Right forelimb (tissue), 1 donor: ENCODE measurements at regions not wholly inside any gene's neighbourhood (a gene's known extent, or its start where the extent isn't known, plus 50 kb on each side); places are given as distances from the start of the nearest gene placed in this dataset.
"Not testable (repeated sequence)": the region's sequence is repeated elsewhere in the genome, so short reads cannot be mapped to it uniquely, and the experiment has no call there.

ENCODE experiments used
- DNase-seq: peaks from one replicate; pipeline ENCODE4 v3.0.0-alpha.2; 2018

DNA sequence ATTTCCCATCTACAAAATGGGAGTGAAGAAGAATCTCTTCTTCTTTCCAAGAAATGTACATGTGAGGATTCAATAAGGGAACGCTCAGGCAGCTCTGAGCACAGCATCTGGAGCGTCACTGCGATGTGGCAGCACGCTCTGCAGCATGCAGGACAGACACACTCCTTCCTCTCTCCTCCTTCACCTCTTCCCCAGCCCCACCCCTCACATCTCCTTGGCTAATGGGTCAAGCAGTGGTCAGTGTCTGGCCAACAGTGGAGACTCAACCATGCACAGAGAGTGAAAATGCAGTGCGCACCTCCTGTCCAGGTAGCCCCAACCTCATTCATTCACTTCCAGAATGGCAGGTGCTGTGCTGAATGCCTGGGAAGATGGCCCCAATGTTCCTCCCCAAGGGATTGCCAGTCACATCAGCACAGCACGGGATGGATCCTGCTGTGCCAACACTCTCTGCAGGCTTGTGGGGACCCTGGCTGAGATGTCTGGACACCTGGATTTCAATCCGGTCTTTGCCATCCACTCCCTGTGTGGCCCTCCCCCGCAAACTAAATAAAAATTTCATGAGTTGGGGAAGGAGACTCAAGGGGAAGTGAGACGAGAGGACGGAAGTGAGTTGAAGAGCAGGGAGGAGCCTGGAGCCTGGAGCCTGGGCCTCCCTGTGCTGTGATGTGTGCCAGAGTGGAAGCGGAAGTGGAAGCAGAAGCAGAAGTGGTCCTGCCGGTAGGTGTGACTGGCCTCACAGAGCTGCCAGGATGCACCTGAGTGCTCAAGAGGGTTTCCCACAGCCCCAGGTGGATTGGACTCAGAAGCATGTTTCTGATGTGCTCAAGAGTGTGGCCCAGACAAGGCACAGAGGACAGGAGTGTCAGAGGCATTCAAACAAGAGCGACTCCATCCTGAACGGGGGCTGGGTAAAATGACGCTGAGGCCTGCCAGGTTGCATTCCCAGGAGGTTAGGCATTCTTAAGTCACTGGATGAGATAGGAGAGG is 163.9 kb downstream of the SMAD6 start:
- peak; percentile 43 for DNase-seq

DNA sequence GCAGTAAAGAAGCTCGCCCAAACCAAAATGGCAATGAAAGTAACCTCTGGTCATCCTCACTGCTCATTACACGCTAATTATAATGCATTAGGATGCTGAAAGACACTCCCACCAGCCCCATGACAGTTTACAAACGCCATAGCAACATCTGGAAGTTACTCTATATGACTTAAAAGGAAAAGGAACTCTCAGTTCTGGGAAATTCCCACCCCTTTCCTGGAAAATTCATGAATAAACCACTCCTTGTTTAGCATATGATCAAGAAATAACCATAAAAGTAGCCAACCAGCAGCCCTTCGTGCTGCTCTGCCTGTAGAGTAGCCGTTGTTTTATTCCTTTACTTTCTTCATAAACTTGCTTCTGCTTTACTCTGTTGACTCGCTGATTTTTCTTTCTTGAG is 164.6 kb downstream of the SMAD6 start:
- no peak for DNase-seq

DNA sequence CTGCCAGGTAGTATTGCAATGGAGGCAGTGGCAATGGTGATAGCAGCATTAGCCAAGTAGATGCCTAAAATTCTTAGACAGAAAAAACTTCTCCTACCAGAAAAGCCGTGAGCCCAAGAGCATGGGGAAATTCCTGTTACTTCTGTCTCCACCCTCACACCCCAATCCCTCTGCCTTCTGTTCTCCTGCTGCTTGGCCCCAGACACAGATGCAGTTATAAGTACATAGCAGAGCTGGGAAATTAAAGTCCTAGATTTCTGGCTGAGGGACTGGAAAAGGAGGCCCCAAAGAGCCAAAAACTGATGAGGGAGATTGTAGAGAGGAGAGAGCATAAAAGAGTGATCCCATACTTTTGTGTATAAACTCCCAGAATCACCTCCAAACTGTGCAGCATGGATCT is 166.9 kb downstream of the SMAD6 start:
- DNase-seq = peak; percentile 48

DNA sequence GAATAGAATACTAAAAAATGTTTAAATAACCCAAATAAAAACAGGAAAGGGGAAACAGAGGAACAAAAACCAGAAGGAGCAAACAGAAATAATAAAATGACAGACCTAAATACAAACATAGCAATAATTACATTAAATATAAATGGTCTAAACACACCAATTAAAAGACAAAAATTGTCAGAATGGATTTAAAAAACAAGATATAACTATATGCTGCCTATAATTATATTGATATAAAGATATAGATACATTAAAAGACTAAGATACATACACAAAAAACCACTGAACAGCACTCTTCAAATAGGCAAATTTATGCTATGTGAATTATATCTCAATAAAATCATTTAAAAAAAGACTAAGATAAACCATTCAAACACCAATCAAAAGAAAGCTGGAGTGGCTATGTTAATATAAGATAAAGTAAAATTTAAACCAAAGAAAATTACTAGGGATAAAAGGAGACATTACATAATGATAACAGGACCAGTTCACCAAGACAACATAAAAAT is 168.9 kb downstream of the SMAD6 start:
- DNase-seq = no peak

DNA sequence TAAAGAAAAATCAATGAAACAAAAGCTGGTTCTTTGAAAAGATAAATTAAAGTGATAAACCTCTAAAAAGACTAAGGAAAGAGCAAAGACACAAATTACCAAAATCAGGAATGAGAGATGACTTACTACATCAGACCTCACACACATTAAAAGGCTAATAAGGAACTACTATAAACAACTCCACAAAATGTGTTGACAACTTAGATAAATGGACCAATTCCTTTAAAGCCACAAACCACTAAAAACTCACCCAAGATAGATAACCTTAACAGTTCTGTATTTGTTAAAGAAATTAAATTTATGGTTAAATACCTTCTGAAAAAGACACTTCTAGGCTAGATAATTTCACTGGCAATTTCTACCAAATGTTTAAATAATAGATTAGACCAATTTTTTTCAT is 170.4 kb downstream of the SMAD6 start:
- no peak for DNase-seq

DNA sequence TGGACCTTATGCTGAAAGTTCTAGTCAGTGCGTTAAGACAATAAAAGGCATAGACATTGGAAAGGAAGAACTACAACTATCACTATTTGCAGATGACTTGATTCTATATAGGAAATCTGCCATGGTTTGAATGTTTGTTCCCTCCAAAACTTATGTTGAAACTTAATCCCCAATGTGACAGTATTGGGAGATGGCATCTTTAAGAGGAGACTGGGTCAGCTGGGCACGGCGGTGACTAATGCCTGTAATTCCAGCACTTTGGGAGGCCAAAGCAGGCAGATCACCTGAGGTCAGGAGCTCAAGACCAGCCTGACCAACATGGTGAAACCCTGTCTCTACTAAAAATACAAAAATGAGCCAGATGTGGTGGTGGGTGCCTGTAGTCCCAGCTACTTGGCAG is 171.3 kb downstream of the SMAD6 start:
- not testable (repeated sequence) for DNase-seq

DNA sequence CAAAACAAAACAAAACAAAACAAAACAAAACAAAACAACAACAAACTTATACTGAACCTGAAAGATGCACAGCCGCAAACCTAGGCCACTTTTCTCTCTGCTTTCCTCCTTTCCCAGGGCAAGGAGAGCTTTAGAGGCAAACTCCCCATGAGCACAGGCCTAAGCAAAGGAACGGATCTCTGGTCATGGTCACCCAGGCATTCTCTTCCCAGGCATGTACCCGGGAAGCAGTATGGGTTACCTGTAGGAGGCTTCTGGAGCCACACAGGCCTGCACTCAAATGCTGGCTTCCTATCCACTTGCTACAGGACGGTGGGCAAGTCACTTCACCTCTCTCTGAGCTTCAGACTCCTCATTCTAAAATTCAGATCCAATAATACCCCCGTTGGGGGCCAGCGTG is 171.8 kb downstream of the SMAD6 start:
- DNase-seq = no peak

DNA sequence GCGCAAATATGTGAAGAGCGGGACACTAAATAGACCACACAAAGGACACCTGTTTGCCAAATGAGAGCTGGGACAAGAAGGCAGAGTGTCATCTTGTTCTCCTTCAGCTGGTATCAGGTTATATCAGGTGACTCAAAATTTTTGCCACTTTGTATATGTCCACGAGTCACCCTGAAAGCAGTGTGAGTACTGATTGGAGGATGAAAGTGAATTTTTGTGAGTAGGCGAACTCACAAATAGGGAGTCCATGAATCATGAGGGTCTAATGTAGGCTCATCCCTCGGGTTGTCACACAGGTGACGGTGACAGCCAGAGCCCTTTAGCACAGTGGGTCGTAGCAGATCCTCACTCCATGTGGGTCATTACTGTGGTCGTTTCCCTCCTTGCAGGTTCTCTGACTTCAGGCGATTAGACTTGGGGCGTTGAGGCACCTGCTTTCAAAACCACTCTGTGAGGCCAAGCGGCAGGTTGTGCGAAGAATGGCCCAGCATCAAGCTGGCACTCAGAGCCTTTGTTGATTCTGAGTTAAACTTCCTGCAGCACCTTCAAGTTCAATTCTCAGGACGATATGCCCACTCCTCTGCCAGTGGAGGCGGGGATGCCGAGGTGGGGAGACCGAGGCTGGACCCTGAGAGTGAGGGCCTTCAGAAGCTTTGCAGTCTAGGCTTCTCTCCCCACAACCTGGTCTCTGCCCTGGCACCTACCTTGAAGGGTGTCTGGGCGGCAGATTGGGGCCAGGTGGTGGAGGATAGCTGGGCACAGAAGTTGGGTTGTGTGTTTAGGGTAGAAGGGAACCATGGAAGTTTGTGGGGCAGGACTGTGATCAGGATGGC is 173.8 kb downstream of the SMAD6 start:
- no peak for DNase-seq

DNA sequence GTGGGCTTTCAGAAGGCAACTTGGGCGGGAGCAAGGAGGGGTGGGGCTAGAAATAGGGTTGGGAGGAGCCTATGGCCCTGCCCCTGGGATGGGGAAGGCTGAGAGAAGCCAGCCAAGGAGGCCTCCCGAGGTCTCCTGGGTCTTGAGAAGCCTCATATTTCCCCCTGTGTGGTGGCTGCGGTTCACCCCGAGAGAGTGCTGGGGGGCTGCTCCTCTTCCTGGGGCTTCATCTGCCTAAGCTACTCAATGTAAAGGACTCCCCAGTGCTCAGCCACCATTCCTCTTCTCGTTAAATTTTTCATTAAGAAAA is 174.3 kb downstream of the SMAD6 start:
- DNase-seq = no peak

DNA sequence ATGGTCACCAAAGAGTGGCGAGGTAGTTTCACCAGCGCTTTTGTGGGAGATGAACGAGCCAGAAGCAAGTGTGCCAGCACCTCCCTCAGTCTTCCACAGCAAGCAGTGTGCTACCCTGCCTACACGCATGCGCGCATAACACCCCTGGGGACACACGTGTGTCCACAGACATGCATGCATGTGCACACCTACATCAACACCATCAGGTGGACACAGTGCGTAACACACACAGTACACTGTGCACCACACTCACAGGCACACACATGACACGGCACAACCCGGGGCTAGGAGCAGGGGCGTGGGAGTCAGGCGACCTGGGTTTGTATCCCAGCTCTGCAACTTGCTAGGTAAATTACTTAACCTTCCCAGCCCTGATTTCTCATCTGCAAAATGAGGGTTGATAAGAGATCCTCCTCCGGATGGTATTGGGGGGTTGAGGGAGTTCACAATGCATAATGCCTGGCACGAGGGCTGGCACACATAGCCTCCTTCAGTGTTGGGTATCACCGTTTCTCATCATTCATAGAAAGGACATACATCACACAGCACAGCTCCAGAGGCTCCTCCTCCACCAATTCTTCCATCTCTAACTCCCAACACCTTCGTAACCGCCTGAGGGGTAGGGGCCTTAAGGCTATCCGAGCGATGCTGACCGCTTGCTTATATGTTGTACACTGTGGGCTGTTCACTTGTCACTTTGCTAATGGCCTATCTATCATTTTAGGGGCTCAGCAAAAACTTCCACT is 174.9 kb downstream of the SMAD6 start:
- no peak for DNase-seq

DNA sequence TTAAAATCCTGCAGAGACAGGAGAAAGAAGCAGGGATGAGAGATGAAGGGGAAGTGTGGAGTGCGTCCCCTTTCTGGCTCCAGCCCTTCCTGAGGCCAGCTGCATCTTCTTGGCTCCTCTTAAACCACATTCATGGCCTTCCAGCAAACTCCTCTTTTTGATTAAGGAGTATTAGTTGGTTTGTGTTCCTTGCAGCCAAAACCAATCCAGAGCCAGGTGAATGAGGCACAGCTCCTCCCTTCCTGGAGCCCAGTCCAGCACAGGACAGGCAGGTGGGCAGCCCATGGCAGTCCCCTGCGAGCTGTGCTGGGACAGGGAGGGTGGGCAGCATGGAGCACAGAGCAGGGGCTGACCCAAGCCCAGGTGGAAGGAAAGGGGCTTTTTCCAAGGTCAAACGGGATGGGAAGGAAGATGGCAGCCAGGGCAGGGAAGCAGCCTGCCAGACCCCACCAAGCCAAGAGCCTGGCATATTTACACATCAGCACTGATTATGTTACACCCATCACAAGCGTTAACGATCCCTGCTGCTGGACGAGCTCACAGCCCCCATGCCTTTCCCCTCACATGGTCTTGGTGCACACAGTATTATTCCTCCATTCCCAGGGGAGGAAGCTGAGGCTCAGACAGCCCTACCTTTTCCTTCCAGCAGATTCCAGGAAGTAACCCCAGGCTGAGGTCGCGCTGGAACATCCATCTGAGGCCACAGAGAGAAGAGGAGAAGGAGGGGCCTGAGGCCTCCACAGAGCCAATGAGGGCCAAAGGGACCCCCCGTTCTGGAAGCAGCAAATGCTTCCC is 175.6 kb downstream of the SMAD6 start:
- no peak for DNase-seq

DNA sequence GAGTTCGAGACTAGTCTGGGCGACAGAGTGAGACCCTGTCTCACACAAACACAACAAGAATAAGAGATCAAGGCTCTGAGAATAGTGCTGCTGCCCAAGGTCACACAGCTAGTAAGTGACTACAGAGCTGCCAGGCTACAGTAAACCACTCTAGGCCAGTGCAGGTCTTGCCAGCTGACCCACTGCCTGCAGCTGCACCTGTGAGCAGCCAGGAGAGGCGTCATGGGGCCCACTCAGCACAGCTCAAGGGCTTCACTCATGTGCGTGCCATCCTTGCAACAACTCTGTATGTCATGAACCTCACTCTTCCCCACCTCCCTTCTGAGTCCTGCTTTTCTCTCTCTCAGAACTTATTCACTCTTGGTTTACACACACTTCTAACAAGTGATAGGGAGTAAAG is 176.7 kb downstream of the SMAD6 start:
- no peak for DNase-seq

DNA sequence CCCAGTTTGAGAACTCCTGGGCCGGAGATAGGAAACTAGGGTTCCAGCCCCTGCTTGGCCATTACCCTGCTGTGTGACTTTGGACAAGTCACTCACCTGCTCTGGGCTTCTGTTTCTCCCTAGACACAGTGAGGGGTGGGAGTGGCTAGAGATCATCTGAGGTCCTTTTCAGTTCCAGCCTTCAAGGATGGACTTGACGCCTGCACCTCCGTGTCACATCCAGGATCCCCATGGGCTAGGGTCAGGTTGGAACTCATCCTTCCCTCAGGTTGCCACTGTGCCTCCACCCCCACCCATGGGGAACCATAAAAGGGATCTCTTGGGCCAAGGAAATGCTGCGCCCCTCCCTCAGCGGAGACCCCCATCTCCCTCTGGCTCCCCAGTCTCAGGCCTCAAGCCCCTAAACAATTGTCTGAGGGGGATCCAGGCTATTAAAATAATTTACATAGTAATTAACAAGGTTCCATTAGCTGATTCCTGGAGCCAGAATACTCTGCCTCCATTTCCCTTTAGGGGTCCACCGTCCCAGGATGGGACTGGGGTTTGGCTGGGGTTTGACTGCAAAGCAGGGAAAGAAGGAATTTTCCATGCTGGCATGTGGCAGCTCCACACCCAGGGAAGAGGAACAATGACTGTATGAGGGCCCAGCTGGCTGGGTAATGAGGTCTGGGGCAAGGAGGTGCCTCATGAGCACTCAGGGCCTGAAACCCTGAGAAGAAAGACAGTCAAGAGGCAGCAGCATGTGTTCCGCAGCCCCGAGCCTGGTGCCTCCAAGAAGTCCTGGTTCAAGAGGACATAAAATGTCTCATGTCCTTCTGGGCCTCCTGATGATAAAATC is 177.7 kb downstream of the SMAD6 start:
- no peak for DNase-seq

DNA sequence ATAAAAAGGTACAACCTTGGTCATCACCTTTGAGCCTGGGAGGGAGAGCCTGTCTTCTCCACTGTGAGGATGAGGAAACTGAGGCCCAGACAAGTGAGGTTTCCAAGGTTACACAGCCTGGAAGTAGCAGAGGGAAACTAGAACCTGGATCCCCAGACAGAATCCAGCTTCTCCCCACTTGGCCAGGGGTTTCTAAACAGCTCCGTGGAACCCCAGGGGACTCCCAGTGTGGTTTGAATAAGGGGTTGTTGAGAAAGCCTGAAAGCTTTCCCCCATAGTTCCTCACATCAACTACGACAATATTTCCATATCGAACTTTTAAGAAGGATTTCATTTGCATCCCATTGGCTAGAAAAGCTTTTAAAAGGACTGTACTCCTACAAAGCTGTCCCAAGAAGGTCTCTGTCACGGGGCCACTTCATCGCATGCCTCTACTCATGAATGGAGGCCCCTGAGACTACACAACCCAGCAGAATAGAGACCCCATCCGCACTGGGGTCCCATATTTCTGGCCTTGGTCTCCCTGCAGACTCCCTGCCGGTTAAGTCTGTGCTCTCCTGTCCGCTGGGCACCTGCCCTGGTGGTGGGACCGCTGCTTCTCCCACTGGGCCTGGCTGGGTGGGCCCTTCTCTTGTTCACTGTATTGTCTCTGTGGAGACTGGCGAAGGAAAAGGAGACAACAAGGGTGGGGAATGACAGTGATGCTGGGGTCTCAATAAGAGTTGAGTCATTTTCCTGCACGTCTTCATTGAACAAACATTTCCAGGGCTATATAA is 178.5 kb downstream of the SMAD6 start:
- DNase-seq = no peak

DNA sequence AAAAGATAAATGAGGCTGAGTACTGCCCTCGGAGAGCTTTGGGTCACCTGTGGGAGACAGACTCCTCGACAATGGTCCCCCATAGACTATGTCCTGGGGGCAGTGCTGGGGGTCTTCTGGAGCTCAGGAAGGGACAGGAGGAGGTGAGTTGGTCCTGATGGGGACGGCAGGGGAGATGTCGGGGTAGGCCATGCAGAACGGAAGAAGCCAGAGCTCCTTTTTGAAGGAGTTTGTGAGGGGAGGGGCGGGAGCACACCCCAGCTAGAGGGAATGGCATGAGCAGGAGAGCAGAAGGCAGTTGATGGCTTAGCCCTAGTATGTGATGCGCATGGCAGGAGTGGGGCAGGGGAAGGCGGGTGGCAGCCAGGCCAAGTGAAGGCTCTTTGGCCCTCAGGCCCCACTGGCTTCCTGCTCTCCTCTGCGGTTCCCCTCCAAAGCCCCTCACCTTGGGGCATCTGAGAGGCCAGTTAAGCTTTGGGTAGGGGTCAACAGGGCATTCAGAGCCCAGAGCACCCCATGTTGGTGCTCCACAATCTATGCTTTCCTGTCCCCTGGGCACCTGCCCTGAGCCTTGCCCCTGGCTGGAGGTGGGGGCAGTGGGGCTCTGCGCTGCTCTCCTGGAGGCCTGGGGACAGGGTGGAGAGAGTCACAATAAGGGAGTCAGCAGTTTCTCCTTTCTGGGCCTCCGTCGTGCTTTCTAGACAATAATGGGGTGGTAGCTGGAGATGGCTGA is 179.3 kb downstream of the SMAD6 start:
- DNase-seq = no peak

DNA sequence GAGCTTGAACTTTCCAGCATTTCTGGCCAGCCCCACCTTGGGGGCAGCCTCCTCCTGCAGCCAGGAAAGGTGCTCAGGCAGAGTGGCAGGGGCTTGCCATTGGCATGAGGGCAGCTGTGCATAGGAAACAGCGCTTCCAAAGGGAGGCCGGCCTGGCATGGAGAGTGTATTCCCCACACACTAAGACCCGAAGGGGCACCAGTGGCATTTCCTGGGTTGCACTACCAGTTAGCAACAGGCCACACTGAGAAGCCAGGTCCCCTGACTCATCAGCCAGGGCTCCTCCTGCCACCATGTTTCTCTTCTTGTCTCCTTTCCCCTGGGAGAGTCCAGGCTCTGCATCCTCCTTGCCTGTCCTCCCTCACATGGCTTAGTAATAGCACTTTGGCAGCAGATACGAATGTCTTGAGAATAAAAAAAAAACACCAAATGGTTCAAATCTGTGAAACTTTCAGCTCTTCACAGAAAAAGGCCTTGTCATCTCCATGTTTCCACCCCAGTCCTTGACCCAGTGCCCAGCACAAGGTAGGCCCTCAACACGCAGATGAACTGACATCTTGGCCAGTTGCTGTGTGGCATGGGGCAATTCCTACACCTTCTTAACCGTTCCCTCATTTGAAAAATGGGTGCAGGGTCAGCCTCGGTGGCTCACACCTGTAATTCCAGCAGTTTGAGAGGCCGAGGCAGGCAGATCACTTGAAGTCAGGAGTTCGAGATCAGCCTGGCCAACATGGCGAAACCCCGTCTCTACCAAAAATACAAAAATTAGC is 180.4 kb downstream of the SMAD6 start:
- no peak for DNase-seq

DNA sequence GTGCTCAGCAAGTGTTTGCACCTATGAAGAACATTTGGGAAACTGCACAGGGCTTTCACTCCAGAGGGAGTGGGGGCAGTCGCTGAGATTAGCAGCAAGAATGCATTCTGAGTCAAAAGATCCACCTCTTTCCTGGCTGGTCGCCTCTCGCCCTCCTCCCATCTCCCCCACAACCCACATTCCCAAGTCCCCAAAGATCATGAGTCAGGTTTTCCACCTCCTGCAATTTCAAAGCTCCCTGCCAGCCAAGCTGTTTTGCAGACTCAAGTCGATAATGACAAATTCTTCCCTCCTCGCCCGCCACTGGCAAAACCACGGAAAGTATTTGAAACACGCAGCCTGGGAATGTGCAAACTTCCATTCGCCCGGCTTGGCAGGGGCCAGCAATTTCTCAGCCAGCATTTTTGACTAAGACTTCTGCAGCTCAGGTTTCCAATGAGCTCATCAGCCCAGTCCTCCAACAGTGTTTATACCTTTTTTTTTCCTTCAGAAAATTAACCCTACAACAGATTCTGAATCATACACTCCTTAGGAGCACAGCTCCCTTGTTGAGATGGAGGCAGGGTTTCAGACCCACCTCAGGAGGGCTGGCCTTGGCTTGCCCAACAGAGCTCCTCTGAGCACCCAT is 181.4 kb downstream of the SMAD6 start:
- peak; percentile 98 for DNase-seq

DNA sequence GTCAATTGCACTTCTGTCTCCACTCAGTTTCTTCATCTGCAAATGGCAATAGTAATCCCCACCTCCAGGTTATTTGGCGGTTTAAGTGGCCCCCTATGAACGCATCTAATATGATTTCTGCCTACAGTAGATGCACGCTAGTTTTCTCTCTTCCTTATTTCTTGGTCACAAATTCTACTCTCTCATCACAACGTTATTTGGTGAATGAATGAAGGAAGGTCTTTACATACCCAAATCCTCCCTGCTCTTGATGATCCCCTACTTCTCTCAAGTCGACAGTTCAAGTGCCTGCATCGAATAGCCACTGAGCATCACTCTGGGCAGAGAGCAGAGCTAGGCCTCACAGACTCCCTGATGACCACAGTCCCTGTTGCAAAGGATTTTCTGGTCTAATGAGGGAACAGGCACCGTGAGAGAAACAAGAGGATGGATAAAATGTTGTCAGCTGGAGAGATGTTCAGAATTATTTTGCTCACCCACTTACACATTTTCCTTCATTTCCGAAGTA is 181.2 kb upstream of the SMAD3 start:
- no peak for DNase-seq
